MCF 10A (cell line): ENCODE measurements at regions not wholly inside any gene's neighbourhood (a gene's known extent, or its start where the extent isn't known, plus 50 kb on each side); places are given as distances from the start of the nearest gene placed in this dataset.

Experiments used
- BruUV-seq: library from RNA; stranded (reverse); fragments of 400-500 nt; replicated peaks from 2 replicates; lab custom pipeline; 2021; lab: Mats Ljungman, UMichigan
- CTCF ChIA-PET: fragments of 300-600 bp; sonication (Branson Sonifier 250); formaldehyde crosslinking; extraction: SDS; loops from one replicate; lab custom pipeline; 2021; ENCODE audit warnings: antibody characterized with exemption, inconsistent platforms; lab: Yijun Ruan, JAX
- POLR2A ChIA-PET: fragments of 300-600, 350-650 bp; sonication (Branson Sonifier 250); formaldehyde crosslinking; extraction: SDS; loops from one replicate; lab custom pipeline; 2020; ENCODE audit warnings: antibody characterized with exemption, inconsistent platforms; lab: Yijun Ruan, JAX
- DNase-seq: peaks from one replicate; pipeline ENCODE4 v3.0.0-alpha.2; 2018; ENCODE audit not compliant: unreplicated experiment
- H3K27ac Mint-ChIP-seq: one replicate; pipeline ENCODE4 v1.8.0; 2022; ENCODE audit warnings: mild to moderate bottlenecking, low read depth, mixed read lengths; ENCODE audit not compliant: unreplicated experiment
- H3K27me3 Mint-ChIP-seq: one replicate; pipeline ENCODE4 v1.8.0; 2022; ENCODE audit warnings: mixed read lengths; ENCODE audit not compliant: insufficient read depth, unreplicated experiment
- H3K36me3 Mint-ChIP-seq: one replicate; pipeline ENCODE4 v1.8.0; 2022; ENCODE audit warnings: mild to moderate bottlenecking, moderate library complexity, mixed read lengths; ENCODE audit not compliant: insufficient read depth, unreplicated experiment
- H3K4me1 Mint-ChIP-seq: one replicate; pipeline ENCODE4 v1.8.0; 2022; ENCODE audit warnings: mixed read lengths; ENCODE audit not compliant: insufficient read depth, unreplicated experiment
- H3K4me3 Mint-ChIP-seq: one replicate; pipeline ENCODE4 v1.8.0; 2022; ENCODE audit warnings: mild to moderate bottlenecking, moderate library complexity, mixed read lengths; ENCODE audit not compliant: unreplicated experiment
- H3K9me3 Mint-ChIP-seq: one replicate; pipeline ENCODE4 v1.8.0; 2022; ENCODE audit warnings: mixed read lengths; ENCODE audit not compliant: unreplicated experiment
- CTCF ChIP-seq: fragments of 200-600 bp; IDR thresholded peaks from one replicate; pipeline ENCODE4 v1.8.0; 2022; ENCODE audit warnings: antibody characterized with exemption, mild to moderate bottlenecking; ENCODE audit not compliant: unreplicated experiment
- intact Hi-C: fragments of 100-400 bp; cut with micrococcal nuclease; formaldehyde crosslinking; loops from 2 replicates; pipeline ENCODE4 v1.14.1; 2022

- ChIA-PET CTCF (no interaction called here), POLR2A (no interaction called here)
- TF ChIP-seq CTCF = peak; percentile 16
- Mint-ChIP-seq H3K27me3 (no peaks in the 10 kb centered on the region), H3K4me3 (no peak overlapping the region), H3K27ac (no peak overlapping the region), H3K36me3 (no peaks in the 10 kb centered on the region), H3K9me3 (peaks cover 7% of the 10 kb centered on the region), H3K4me1 (no peaks in the 10 kb centered on the region)
- BruUV-seq = no TSS peak
- DNase-seq = peak; percentile 11
- intact Hi-C loops = no loop called here
These were observed 186.3 kb downstream of the EN1 start for GRCh38 chr2:118661179-118661578.

- intact Hi-C loops = no loop called here
- no peak overlapping the region for H3K27ac Mint-ChIP-seq
- POLR2A ChIA-PET = no interaction called here
- no peaks in the 10 kb centered on the region for H3K9me3 Mint-ChIP-seq
- no peak overlapping the region for H3K4me3 Mint-ChIP-seq
- CTCF ChIA-PET = interaction anchor here (0.6 kb wide), 1 partner anchor 195 kb away, joined by 3 read pairs; no protein-coding TSS in a partner anchor
- no peaks in the 10 kb centered on the region for H3K36me3 Mint-ChIP-seq
- no peaks in the 10 kb centered on the region for H3K4me1 Mint-ChIP-seq
- BruUV-seq = no TSS peak
- no peak for DNase-seq
- no peaks in the 10 kb centered on the region for H3K27me3 Mint-ChIP-seq
- no peak for TF ChIP-seq CTCF
These were observed 188.8 kb downstream of the EN1 start for GRCh38 chr2:118658596-118659198.

- ChIA-PET POLR2A (no interaction called here), CTCF (no interaction called here)
- no peaks in the 10 kb centered on the region for H3K27me3 Mint-ChIP-seq
- H3K27ac Mint-ChIP-seq = no peak overlapping the region
- H3K4me3 Mint-ChIP-seq = no peak overlapping the region
- H3K9me3 Mint-ChIP-seq = no peaks in the 10 kb centered on the region
- no peak for DNase-seq
- no peaks in the 10 kb centered on the region for H3K4me1 Mint-ChIP-seq
- TF ChIP-seq CTCF = no peak
- no peaks in the 10 kb centered on the region for H3K36me3 Mint-ChIP-seq
- intact Hi-C loops = no loop called here
- BruUV-seq = no TSS peak
These were observed 190.0 kb downstream of the EN1 start for GRCh38 chr2:118657466-118657865.

GRCh38 chr2:118654945-118655344 is 192.5 kb downstream of the EN1 start:
- ChIA-PET CTCF (no interaction called here), POLR2A (no interaction called here)
- Mint-ChIP-seq H3K4me1 (no peaks in the 10 kb centered on the region), H3K9me3 (peaks cover 9% of the 10 kb centered on the region), H3K27ac (no peak overlapping the region), H3K27me3 (peaks cover 9% of the 10 kb centered on the region), H3K36me3 (no peaks in the 10 kb centered on the region), H3K4me3 (no peak overlapping the region)
- intact Hi-C loops = no loop called here
- no peak for DNase-seq
- no peak for TF ChIP-seq CTCF
- no TSS peak for BruUV-seq
